DMS114 treated with DMSO at 0.1 percent for 48 hours (cell line): ENCODE measurements at regions not wholly inside any gene's neighbourhood (a gene's known extent, or its start where the extent isn't known, plus 50 kb on each side); places are given as distances from the start of the nearest gene placed in this dataset.

Source experiments
- DNase-seq: peaks from one replicate; lab custom pipeline; 2025; ENCODE audit not compliant: unreplicated experiment; lab: John Stamatoyannopoulos, UW

- DNase-seq = no peak
These were observed 143.9 kb downstream of the C9orf50 start for GRCh38 chr9:129476821-129477611.

GRCh38 chr9:129474740-129475404, 146.0 kb downstream of the C9orf50 start:
- no peak for DNase-seq

GRCh38 chr9:129473523-129474244, 147.2 kb downstream of the C9orf50 start:
- no peak for DNase-seq

- no peak for DNase-seq
These were observed 148.2 kb downstream of the C9orf50 start for GRCh38 chr9:129472651-129473102.

GRCh38 chr9:129471201-129472019, 149.5 kb downstream of the C9orf50 start:
- DNase-seq = no peak

- DNase-seq = no peak
These were observed 150.9 kb downstream of the C9orf50 start for GRCh38 chr9:129469988-129470316.

GRCh38 chr9:129469188-129469987, 151.5 kb downstream of the C9orf50 start:
- DNase-seq = no peak

GRCh38 chr9:129467739-129468666, 152.9 kb downstream of the C9orf50 start:
- DNase-seq = no peak

GRCh38 chr9:129467004-129467588, 153.8 kb downstream of the C9orf50 start:
- DNase-seq = no peak

- DNase-seq = no peak
These were observed 154.9 kb downstream of the C9orf50 start for GRCh38 chr9:129465834-129466535.

GRCh38 chr9:129464972-129465833, 155.7 kb downstream of the C9orf50 start:
- no peak for DNase-seq

- DNase-seq = no peak
These were observed 156.9 kb downstream of the C9orf50 start for GRCh38 chr9:129463994-129464393.

GRCh38 chr9:129463477-129463876, 157.4 kb downstream of the C9orf50 start:
- no peak for DNase-seq

- DNase-seq = no peak
These were observed 158.5 kb downstream of the C9orf50 start for GRCh38 chr9:129462360-129462759.

- no peak for DNase-seq
These were observed 160.3 kb downstream of the C9orf50 start for GRCh38 chr9:129460323-129461261.
